ENCODE measurements at regions not wholly inside any gene's neighbourhood (a gene's known extent, or its start where the extent isn't known, plus 50 kb on each side); places are given as distances from the start of the nearest gene placed in this dataset.

- H3K4me3 ChIP-seq = no peak overlapping the region
- DNase-seq (ENCODE audit: low spot score) = no peak
- H3K27me3 ChIP-seq (replicated peaks; ENCODE audit: insufficient read depth) = no peaks in the 10 kb centered on the region
- H3K9me3 ChIP-seq = no peaks in the 10 kb centered on the region
- H3K36me3 ChIP-seq = no peaks in the 10 kb centered on the region
- H3K27ac ChIP-seq = no peak overlapping the region
- no peak for ATAC-seq (ENCODE audit: insufficient number of reproducible peaks, low FRiP score, low read depth)
- TF ChIP-seq CTCF (IDR thresholded peaks at IDR 0.05) = no peak
- no peaks in the 10 kb centered on the region for H3K4me1 ChIP-seq (ENCODE audit: control insufficient read depth in 1 of 2, low read depth in 2 of 2)
These were observed 1775.5 kb upstream of the CELF4 start for GRCh38 chr18:39341129-39341528.

- Histone ChIP-seq H3K27ac (no peak overlapping the region), H3K27me3 (replicated peaks; ENCODE audit: insufficient read depth) (no peaks in the 10 kb centered on the region), H3K36me3 (no peaks in the 10 kb centered on the region), H3K4me3 (no peak overlapping the region), H3K4me1 (ENCODE audit: control insufficient read depth in 1 of 2, low read depth in 2 of 2) (no peaks in the 10 kb centered on the region), H3K9me3 (no peaks in the 10 kb centered on the region)
- no peak for TF ChIP-seq CTCF (IDR thresholded peaks at IDR 0.05)
- ATAC-seq (ENCODE audit: insufficient number of reproducible peaks, low FRiP score, low read depth) (no peak), DNase-seq (ENCODE audit: low spot score) (no peak)
These were observed 1774.8 kb upstream of the CELF4 start for GRCh38 chr18:39340418-39340817.

GRCh38 chr18:39329496-39330275 lies 1764.1 kb upstream of the CELF4 start:
- Histone ChIP-seq H3K4me3 (no peak overlapping the region), H3K27me3 (replicated peaks; ENCODE audit: insufficient read depth) (no peaks in the 10 kb centered on the region), H3K36me3 (no peaks in the 10 kb centered on the region), H3K27ac (no peak overlapping the region), H3K9me3 (no peaks in the 10 kb centered on the region), H3K4me1 (ENCODE audit: control insufficient read depth in 1 of 2, low read depth in 2 of 2) (no peaks in the 10 kb centered on the region)
- TF ChIP-seq CTCF (IDR thresholded peaks at IDR 0.05) = no peak
- ATAC-seq (ENCODE audit: insufficient number of reproducible peaks, low FRiP score, low read depth) (no peak), DNase-seq (ENCODE audit: low spot score) (no peak)

- no peak overlapping the region for H3K4me3 ChIP-seq
- TF ChIP-seq CTCF (IDR thresholded peaks at IDR 0.05) = no peak
- no peaks in the 10 kb centered on the region for H3K9me3 ChIP-seq
- H3K27ac ChIP-seq = no peak overlapping the region
- DNase-seq (ENCODE audit: low spot score) (no peak), ATAC-seq (ENCODE audit: insufficient number of reproducible peaks, low FRiP score, low read depth) (no peak)
- no peaks in the 10 kb centered on the region for H3K4me1 ChIP-seq (ENCODE audit: control insufficient read depth in 1 of 2, low read depth in 2 of 2)
- H3K27me3 ChIP-seq (replicated peaks; ENCODE audit: insufficient read depth) = no peaks in the 10 kb centered on the region
- H3K36me3 ChIP-seq = no peaks in the 10 kb centered on the region
These were observed 1761.2 kb upstream of the CELF4 start for GRCh38 chr18:39326772-39327171.

- DNase-seq (ENCODE audit: low spot score) (no peak), ATAC-seq (ENCODE audit: insufficient number of reproducible peaks, low FRiP score, low read depth) (no peak)
- Histone ChIP-seq H3K27me3 (replicated peaks; ENCODE audit: insufficient read depth) (no peaks in the 10 kb centered on the region), H3K4me1 (ENCODE audit: control insufficient read depth in 1 of 2, low read depth in 2 of 2) (no peaks in the 10 kb centered on the region), H3K27ac (no peak overlapping the region), H3K9me3 (no peaks in the 10 kb centered on the region), H3K4me3 (no peak overlapping the region), H3K36me3 (no peaks in the 10 kb centered on the region)
- no peak for TF ChIP-seq CTCF (IDR thresholded peaks at IDR 0.05)
These were observed 1760.4 kb upstream of the CELF4 start for GRCh38 chr18:39325973-39326372.
